ENCODE measurements at regions not wholly inside any gene's neighbourhood (a gene's known extent, or its start where the extent isn't known, plus 50 kb on each side); places are given as distances from the start of the nearest gene placed in this dataset.
"Not testable (repeated sequence)": the region's sequence is repeated elsewhere in the genome, so short reads cannot be mapped to it uniquely, and the experiment has no call there.

DNA sequence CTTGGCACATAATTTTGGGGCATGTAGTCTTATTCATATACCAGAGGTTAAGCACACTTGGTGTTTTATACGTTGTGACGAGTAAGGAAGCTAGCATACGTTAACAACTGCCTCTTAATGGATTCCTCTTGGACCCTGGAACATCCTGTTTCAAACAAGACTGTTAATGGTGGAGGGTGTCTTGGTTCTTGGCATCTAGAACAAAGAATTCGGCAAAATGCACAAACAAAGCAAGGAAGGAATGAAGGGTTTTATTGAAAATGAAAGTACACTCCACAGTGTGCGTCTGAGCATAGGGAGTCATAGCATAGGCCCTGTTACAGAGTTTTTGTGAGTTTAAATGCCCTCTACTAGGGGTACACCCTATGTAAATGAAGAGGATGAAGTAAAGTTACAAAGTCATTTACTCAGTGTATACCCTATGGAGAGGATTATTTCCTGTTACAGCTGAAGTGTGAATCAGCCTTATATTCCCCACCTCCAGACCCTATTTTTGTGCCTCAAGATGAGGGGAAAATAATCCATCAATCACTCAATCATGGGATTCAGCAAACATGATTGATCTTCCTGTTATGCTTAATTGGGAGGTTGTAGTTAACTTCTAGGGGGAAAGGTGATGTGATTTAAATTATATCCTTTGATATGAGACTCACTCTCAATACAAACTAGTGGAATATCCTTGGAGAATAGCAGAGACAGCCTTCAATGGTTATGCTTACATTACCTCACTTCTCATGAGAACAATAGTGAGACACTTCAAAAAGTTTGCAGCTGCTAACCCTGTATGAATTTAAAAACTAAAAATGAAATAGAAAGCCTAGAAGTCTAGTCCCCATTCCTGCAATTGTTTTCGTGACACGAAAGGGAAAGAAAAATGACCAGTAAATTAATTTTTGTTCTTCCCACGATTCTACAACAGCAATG lies 84.9 kb upstream of the MYO10 start:
- H3K9me3 ChIP-seq (ENCODE audit: control insufficient read depth, insufficient read depth, low read length), result no peaks in the 10 kb centered on the region
- no peaks in the 10 kb centered on the region for H3K27me3 ChIP-seq (ENCODE audit: control insufficient read depth, insufficient read depth, low read length)
- no peak for DNase-seq (ENCODE audit: low read depth, low spot score)
- ChIA-PET CTCF (interaction anchor here (0.5 to 1.4 kb wide), 2 partner anchors 112 to 330 kb away, joined by 3 to 5 read pairs; no protein-coding TSS in a partner anchor), POLR2A (interaction anchor here (0.7 to 1.7 kb wide), 2 partner anchors 85 to 137 kb away, joined by 3 to 8 read pairs; partner anchors contain the start of gene MYO10)
- H3K4me3 ChIP-seq (ENCODE audit: low read depth, low read length), result peak overlapping the region; percentile 49
- peak overlapping the region; percentile 58 for H3K27ac ChIP-seq (ENCODE audit: low read depth, low read length)
- no peak for TF ChIP-seq CTCF (IDR thresholded peaks at IDR 0.05; ENCODE audit: low read depth, low read length)

DNA sequence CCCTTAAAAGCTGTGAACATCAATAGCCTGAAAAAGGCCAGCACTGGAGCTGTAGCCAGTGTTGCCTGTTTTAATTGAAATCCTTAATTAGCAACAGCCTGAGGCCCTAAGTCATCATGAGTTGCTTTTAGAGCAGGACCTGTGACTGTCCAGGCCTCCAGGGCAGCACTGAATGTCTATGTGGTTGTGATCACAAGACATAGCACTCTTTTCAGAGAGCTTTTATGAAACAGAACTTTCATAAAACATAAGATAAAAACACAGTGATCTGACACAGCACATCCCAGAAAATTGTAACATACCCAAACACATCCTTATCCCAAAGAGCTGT lies 85.5 kb upstream of the MYO10 start:
- CTCF ChIA-PET, result interaction anchor here (1.4 kb wide), 1 partner anchor 111 kb away, joined by 5 read pairs; no protein-coding TSS in a partner anchor
- DNase-seq (ENCODE audit: low read depth, low spot score), result no peak

GRCh38 chr5:17022296-17022695 lies 86.2 kb upstream of the MYO10 start:
- no peaks in the 10 kb centered on the region for H3K9me3 ChIP-seq (ENCODE audit: control insufficient read depth, insufficient read depth, low read length)
- H3K27me3 ChIP-seq (ENCODE audit: control insufficient read depth, insufficient read depth, low read length), result no peaks in the 10 kb centered on the region
- no peak overlapping the region for H3K4me3 ChIP-seq (ENCODE audit: low read depth, low read length)
- POLR2A ChIA-PET, result interaction anchor here (0.6 to 1.2 kb wide), 2 partner anchors 86 to 134 kb away, joined by 3 to 9 read pairs; partner anchors contain the start of gene MYO10
- no peak for TF ChIP-seq CTCF (IDR thresholded peaks at IDR 0.05; ENCODE audit: low read depth, low read length)
- CTCF ChIA-PET, result interaction anchor here (1.1 to 1.4 kb wide), 2 partner anchors 89 to 111 kb away, joined by 3 to 5 read pairs; no protein-coding TSS in a partner anchor
- no peak for DNase-seq (ENCODE audit: low read depth, low spot score)
- H3K27ac ChIP-seq (ENCODE audit: low read depth, low read length), result no peak overlapping the region

More for the DNA sequence above, 85.5 kb upstream of the MYO10 start:
- Histone ChIP-seq H3K9me3 (ENCODE audit: control insufficient read depth, insufficient read depth, low read length) (no peaks in the 10 kb centered on the region), H3K27me3 (ENCODE audit: control insufficient read depth, insufficient read depth, low read length) (no peaks in the 10 kb centered on the region), H3K4me3 (ENCODE audit: low read depth, low read length) (no peak overlapping the region), H3K27ac (ENCODE audit: low read depth, low read length) (peak overlapping the region; percentile 58)
- POLR2A ChIA-PET, result no interaction called here
- TF ChIP-seq CTCF (IDR thresholded peaks at IDR 0.05; ENCODE audit: low read depth, low read length), result no peak

GRCh38 chr5:17024686-17025180 lies 88.6 kb upstream of the MYO10 start:
- CTCF ChIA-PET, result interaction anchor here (0.6 kb wide), 1 partner anchor 91 kb away, joined by 3 read pairs; no protein-coding TSS in a partner anchor
- Histone ChIP-seq H3K9me3 (ENCODE audit: control insufficient read depth, insufficient read depth, low read length) (no peaks in the 10 kb centered on the region), H3K4me3 (ENCODE audit: low read depth, low read length) (no peak overlapping the region), H3K27ac (ENCODE audit: low read depth, low read length) (peak overlapping the region; percentile 80), H3K27me3 (ENCODE audit: control insufficient read depth, insufficient read depth, low read length) (no peaks in the 10 kb centered on the region)
- DNase-seq (ENCODE audit: low read depth, low spot score), result no peak
- POLR2A ChIA-PET, result interaction anchor here (0.7 kb wide), 1 partner anchor 89 kb away, joined by 5 read pairs; the partner anchor contains the start of gene MYO10
- no peak for TF ChIP-seq CTCF (IDR thresholded peaks at IDR 0.05; ENCODE audit: low read depth, low read length)

DNA sequence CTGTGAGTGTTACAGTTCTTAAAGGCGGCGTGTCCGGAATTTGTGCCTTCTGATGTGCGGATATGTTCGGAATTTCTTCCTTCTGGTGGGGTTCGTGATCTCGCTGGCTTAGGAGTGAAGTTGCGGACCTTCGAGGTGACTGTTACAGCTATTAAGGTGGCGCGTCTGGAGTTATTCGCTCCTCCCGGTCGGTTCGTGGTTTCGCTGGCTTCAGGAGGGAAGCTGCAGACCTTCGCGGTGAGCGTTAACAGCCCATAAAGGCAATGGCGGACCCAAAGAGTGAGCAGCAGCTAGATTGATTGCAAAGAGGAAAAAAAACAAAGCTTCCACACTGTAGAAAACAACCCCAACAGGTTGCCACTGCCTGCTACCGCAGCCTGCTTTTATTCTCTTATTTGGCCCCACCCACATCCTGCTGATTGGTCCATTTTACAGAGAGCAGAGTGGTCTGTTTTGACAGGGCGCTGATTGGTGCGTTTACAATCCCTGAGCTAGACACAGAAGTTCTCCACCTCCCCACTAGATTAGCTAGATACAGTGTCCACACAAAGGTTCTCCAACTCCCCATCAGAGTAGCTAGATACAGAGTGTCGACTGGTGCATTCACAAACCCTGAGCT lies 95.7 kb upstream of the MYO10 start:
- POLR2A ChIA-PET; CTCF ChIA-PET; H3K4me3 ChIP-seq (ENCODE audit: low read depth, low read length); H3K27me3 ChIP-seq (ENCODE audit: control insufficient read depth, insufficient read depth, low read length); DNase-seq (ENCODE audit: low read depth, low spot score); H3K27ac ChIP-seq (ENCODE audit: low read depth, low read length); H3K9me3 ChIP-seq (ENCODE audit: control insufficient read depth, insufficient read depth, low read length): not testable (repeated sequence)

DNA sequence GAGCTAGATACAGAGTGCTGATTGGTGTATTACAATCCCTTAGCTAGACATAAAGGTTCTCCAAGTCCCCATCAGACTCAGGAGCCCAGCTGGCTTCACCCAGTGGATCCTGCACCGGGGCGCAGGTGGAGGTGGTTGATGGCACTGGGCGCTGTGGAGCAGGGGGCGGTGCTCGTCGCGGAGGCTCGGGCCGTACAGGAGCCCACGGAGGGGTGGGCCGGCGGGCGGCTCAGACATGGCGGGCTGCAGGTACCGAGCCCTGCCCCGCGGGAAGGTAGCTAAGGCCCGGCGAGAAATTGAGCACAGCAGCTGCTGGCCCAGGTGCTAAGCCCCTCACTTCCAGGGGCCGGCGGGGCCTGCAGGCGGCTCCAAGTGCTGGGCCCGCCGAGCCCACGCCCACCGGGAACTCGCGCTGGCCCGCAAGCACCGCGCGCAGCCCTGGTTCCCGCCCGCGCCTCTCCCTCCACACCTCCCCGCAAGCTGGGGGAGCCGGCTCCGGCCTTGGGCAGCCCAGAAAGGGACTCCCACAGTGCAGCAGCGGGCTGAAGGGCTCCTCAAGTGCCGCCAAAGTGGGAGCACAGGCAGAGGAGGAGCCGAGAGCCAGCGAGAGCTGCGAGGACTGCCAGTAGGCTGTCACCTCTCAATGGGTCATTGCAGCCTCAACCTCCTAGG lies 96.4 kb upstream of the MYO10 start:
- H3K9me3 ChIP-seq (ENCODE audit: control insufficient read depth, insufficient read depth, low read length); H3K27me3 ChIP-seq (ENCODE audit: control insufficient read depth, insufficient read depth, low read length); H3K4me3 ChIP-seq (ENCODE audit: low read depth, low read length); POLR2A ChIA-PET; DNase-seq (ENCODE audit: low read depth, low spot score); H3K27ac ChIP-seq (ENCODE audit: low read depth, low read length); CTCF ChIA-PET: not testable (repeated sequence)

DNA sequence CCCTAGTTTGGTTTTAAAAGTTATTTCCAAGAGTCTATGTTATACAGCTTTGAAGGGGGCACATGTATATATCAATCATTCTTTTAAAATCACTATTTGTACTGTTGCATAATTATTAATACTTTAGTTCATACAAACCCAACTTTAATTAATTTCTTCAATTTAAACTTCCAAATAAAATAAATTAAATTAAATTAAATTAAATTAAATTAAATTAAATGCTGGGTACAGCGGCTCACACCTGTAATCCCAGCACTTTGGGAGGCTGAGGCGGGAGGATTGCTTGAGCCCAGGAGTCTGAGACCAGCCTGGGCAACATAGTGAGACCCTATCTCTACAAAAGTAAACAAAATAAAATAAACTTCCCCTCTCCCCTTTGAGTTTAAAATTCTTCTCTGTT lies 98.9 kb upstream of the MYO10 start:
- H3K9me3 ChIP-seq (ENCODE audit: control insufficient read depth, insufficient read depth, low read length); H3K27me3 ChIP-seq (ENCODE audit: control insufficient read depth, insufficient read depth, low read length); DNase-seq (ENCODE audit: low read depth, low spot score); H3K4me3 ChIP-seq (ENCODE audit: low read depth, low read length); CTCF ChIA-PET; H3K27ac ChIP-seq (ENCODE audit: low read depth, low read length); POLR2A ChIA-PET: not testable (repeated sequence)

All from AG04450 (cell line).